SU-DHL-6 (cell line): ENCODE measurements at regions not wholly inside any gene's neighbourhood (a gene's known extent, or its start where the extent isn't known, plus 50 kb on each side); places are given as distances from the start of the nearest gene placed in this dataset.
"Not testable (repeated sequence)": the region's sequence is repeated elsewhere in the genome, so short reads cannot be mapped to it uniquely, and the experiment has no call there.

Source experiments
- H2AFZ ChIP-seq: fragments of 200-600 bp; sonication (generic); 2 replicates; pipeline ENCODE4 v1.6.1; 2014; ENCODE audit warnings: low read depth, mild to moderate bottlenecking, moderate library complexity, mixed read lengths, antibody characterized with exemption, low read length; ENCODE audit not compliant: severe bottlenecking
- H3F3A ChIP-seq: fragments of 200-600 bp; shearing (Covaris generic); 2 replicates; pipeline ENCODE4 v1.6.0; 2016; ENCODE audit warnings: antibody characterized with exemption, mild to moderate bottlenecking; ENCODE audit not compliant: insufficient read depth
- H3K27ac ChIP-seq: fragments of 200-600 bp; sonication (generic); 2 replicates; pipeline ENCODE4 v1.5.1; 2016; ENCODE audit warnings: low read depth, mild to moderate bottlenecking, low read length, moderate library complexity, mixed read lengths
- H3K27me3 ChIP-seq: fragments of 200-600 bp; sonication (generic), shearing (Covaris generic); 2 replicates; pipeline ENCODE4 v1.6.0; 2014; ENCODE audit warnings: mild to moderate bottlenecking, low read length
- H3K36me3 ChIP-seq: fragments of 200-600 bp; sonication (generic); 2 replicates; pipeline ENCODE4 v1.6.1; 2014; ENCODE audit warnings: mild to moderate bottlenecking, low read length, mixed read lengths
- H3K4me2 ChIP-seq: fragments of 300-600, 200-600 bp; shearing (Covaris generic), sonication (generic); 2 replicates; pipeline ENCODE4 v1.6.0; 2014; ENCODE audit warnings: low read length, low read depth, mild to moderate bottlenecking; ENCODE audit not compliant: poor library complexity, severe bottlenecking
- H3K4me3 ChIP-seq: fragments of 200-600 bp; sonication (generic); 2 replicates; pipeline ENCODE4 v1.5.1; 2014; ENCODE audit warnings: antibody characterized with exemption, low read length, mild to moderate bottlenecking, mixed read lengths; ENCODE audit not compliant: insufficient read depth, poor library complexity, severe bottlenecking
- H3K79me2 ChIP-seq: fragments of 200-600 bp; sonication (generic); 2 replicates; pipeline ENCODE4 v1.6.1; 2014; ENCODE audit warnings: mild to moderate bottlenecking, low read length, moderate library complexity; ENCODE audit not compliant: insufficient read depth
- H3K9ac ChIP-seq: fragments of 200-600 bp; sonication (generic); 2 replicates; pipeline ENCODE4 v1.7.0; 2014; ENCODE audit warnings: mild to moderate bottlenecking, low read length
- H3K9me2 ChIP-seq: fragments of 200-600 bp; sonication (generic); replicated peaks from 2 replicates; pipeline ENCODE4 v1.6.1; 2014; ENCODE audit warnings: low read length; ENCODE audit not compliant: insufficient read depth
- H3K9me3 ChIP-seq: fragments of 200-600 bp; sonication (generic); 2 replicates; pipeline ENCODE4 v1.6.1; 2014; ENCODE audit warnings: low read length, mixed read lengths; ENCODE audit not compliant: insufficient read depth
- H4K20me1 ChIP-seq: fragments of 200-600 bp; sonication (generic); 2 replicates; pipeline ENCODE4 v1.6.1; 2014; ENCODE audit warnings: low read depth, mild to moderate bottlenecking, antibody characterized with exemption, low read length, moderate library complexity, mixed read lengths
- EZH2phosphoT487 ChIP-seq: fragments of 200-600 bp; sonication (generic), shearing (Covaris generic); conservative IDR thresholded peaks from 2 replicates; pipeline ENCODE4 v1.6.1; 2018; ENCODE audit warnings: mild to moderate bottlenecking, antibody characterized with exemption, low read length, moderate library complexity, mixed read lengths
- TF ChIP-seq, protein P1 (sequence below): fragments of 200-600 bp; sonication (generic); IDR thresholded peaks from one replicate; pipeline ENCODE4 v1.5.1; 2017; ENCODE audit warnings: antibody characterized with exemption, mild to moderate bottlenecking, low read length, moderate library complexity; ENCODE audit not compliant: insufficient read depth, poor library complexity, severe bottlenecking

GRCh38 chr1:212173567-212173966 is 111.6 kb upstream of the PPP2R5A start:
- Histone ChIP-seq H3F3A (no peaks in the 10 kb centered on the region), H3K36me3 (no peaks in the 10 kb centered on the region)

DNA sequence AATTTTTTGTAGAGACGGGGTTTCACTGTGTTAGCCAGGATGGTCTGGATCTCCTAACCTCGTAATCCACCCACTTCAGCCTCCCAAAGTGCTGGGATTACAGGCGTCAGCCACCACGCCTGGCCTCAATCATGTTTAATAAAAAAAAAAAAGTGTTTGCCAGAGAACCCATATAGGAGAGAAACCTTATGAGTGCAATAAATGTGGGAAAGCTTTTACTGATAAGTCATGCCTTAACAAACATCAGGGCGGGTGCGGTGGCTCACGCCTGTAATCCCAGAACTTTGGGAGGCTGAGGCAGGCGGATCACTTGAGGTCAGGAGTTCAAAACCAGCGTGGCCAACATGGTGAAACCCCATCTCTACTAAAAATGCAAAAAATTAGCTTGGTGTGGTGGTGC is 110.9 kb upstream of the PPP2R5A start:
- not testable (repeated sequence) for H3K27ac ChIP-seq, H3K4me3 ChIP-seq, H3K9me2 ChIP-seq, H3F3A ChIP-seq, H3K9me3 ChIP-seq, H3K4me2 ChIP-seq, H3K79me2 ChIP-seq, H3K36me3 ChIP-seq, H3K27me3 ChIP-seq, H2AFZ ChIP-seq, H3K9ac ChIP-seq, H4K20me1 ChIP-seq

More at GRCh38 chr1:212173567-212173966, 111.6 kb upstream of the PPP2R5A start:
- no peak overlapping the region for H2AFZ ChIP-seq
- no peaks in the 10 kb centered on the region for H3K9me2 ChIP-seq
- H3K27ac ChIP-seq = no peak overlapping the region
- H3K4me2 ChIP-seq = no peak overlapping the region
- TF ChIP-seq, protein P1, sequence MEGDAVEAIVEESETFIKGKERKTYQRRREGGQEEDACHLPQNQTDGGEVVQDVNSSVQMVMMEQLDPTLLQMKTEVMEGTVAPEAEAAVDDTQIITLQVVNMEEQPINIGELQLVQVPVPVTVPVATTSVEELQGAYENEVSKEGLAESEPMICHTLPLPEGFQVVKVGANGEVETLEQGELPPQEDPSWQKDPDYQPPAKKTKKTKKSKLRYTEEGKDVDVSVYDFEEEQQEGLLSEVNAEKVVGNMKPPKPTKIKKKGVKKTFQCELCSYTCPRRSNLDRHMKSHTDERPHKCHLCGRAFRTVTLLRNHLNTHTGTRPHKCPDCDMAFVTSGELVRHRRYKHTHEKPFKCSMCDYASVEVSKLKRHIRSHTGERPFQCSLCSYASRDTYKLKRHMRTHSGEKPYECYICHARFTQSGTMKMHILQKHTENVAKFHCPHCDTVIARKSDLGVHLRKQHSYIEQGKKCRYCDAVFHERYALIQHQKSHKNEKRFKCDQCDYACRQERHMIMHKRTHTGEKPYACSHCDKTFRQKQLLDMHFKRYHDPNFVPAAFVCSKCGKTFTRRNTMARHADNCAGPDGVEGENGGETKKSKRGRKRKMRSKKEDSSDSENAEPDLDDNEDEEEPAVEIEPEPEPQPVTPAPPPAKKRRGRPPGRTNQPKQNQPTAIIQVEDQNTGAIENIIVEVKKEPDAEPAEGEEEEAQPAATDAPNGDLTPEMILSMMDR = no peak
- no peak for TF ChIP-seq EZH2phosphoT487
- no peaks in the 10 kb centered on the region for H3K79me2 ChIP-seq
- no peak overlapping the region for H3K4me3 ChIP-seq
- no peaks in the 10 kb centered on the region for H3K27me3 ChIP-seq
- H3K9ac ChIP-seq = no peak overlapping the region
- H4K20me1 ChIP-seq = no peaks in the 10 kb centered on the region
- H3K9me3 ChIP-seq = no peaks in the 10 kb centered on the region

GRCh38 chr1:212177542-212177941 is 107.7 kb upstream of the PPP2R5A start:
- H3K9ac ChIP-seq = no peak overlapping the region
- no peaks in the 10 kb centered on the region for H3F3A ChIP-seq
- no peaks in the 10 kb centered on the region for H3K27me3 ChIP-seq
- no peaks in the 10 kb centered on the region for H3K79me2 ChIP-seq
- no peak for TF ChIP-seq EZH2phosphoT487
- TF ChIP-seq, protein P1 = no peak
- no peak overlapping the region for H3K4me3 ChIP-seq
- H3K27ac ChIP-seq = no peak overlapping the region
- H3K9me2 ChIP-seq = no peaks in the 10 kb centered on the region
- no peaks in the 10 kb centered on the region for H4K20me1 ChIP-seq
- H3K9me3 ChIP-seq = no peaks in the 10 kb centered on the region
- no peak overlapping the region for H3K4me2 ChIP-seq
- H2AFZ ChIP-seq = no peak overlapping the region
- no peaks in the 10 kb centered on the region for H3K36me3 ChIP-seq

DNA sequence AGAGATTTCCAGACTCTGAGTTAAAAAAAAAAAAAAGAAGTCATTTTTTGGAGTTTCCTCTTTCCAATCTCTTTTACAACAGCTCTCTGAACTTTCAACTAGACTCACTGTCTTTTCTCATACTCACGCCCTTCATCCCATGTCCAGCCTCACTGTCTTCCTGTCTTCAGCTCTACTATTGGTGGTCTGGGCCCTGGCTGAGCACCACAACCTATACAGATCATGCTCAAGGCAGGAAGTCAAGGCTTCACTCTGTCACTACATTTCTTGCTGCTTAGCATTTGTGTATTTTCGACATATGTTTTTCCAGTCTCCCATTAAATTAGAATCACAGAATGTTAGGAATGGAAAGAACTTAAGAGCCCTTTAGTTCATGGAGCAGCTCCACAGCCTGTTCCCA is 106.4 kb upstream of the PPP2R5A start:
- H3K4me2 ChIP-seq = no peak overlapping the region
- no peaks in the 10 kb centered on the region for H3K9me3 ChIP-seq
- no peak for TF ChIP-seq EZH2phosphoT487
- no peak overlapping the region for H3K9ac ChIP-seq
- H3K36me3 ChIP-seq = no peaks in the 10 kb centered on the region
- H3K4me3 ChIP-seq = no peak overlapping the region
- no peak overlapping the region for H3K27ac ChIP-seq
- no peaks in the 10 kb centered on the region for H3K79me2 ChIP-seq
- H3K27me3 ChIP-seq = no peaks in the 10 kb centered on the region
- H3K9me2 ChIP-seq = no peaks in the 10 kb centered on the region
- H3F3A ChIP-seq = no peaks in the 10 kb centered on the region
- H2AFZ ChIP-seq = no peak overlapping the region
- H4K20me1 ChIP-seq = no peaks in the 10 kb centered on the region
